ENCODE measurements at regions not wholly inside any gene's neighbourhood (a gene's known extent, or its start where the extent isn't known, plus 50 kb on each side); places are given as distances from the start of the nearest gene placed in this dataset.

DNA sequence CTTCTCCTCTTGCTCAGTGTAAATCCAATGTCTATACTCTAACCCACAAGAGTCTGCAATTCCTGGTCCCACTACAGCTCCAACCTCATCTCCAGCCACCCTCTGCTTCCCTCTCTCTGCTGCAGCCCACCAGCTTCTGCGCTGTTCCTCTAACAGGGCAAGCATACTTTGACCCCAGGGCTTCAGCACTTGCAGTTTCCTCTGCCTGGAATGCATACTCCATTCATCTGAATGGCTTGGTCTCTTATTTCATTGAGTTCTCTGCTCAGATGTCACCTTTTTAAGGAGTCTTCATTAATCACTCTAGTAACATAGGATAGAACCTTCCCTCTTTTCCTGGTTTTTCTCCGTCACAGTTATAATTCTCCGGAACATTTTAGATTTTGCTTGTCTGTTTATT lies 141.6 kb downstream of the BUD13 start (continued):
- TF ChIP-seq, protein P1, sequence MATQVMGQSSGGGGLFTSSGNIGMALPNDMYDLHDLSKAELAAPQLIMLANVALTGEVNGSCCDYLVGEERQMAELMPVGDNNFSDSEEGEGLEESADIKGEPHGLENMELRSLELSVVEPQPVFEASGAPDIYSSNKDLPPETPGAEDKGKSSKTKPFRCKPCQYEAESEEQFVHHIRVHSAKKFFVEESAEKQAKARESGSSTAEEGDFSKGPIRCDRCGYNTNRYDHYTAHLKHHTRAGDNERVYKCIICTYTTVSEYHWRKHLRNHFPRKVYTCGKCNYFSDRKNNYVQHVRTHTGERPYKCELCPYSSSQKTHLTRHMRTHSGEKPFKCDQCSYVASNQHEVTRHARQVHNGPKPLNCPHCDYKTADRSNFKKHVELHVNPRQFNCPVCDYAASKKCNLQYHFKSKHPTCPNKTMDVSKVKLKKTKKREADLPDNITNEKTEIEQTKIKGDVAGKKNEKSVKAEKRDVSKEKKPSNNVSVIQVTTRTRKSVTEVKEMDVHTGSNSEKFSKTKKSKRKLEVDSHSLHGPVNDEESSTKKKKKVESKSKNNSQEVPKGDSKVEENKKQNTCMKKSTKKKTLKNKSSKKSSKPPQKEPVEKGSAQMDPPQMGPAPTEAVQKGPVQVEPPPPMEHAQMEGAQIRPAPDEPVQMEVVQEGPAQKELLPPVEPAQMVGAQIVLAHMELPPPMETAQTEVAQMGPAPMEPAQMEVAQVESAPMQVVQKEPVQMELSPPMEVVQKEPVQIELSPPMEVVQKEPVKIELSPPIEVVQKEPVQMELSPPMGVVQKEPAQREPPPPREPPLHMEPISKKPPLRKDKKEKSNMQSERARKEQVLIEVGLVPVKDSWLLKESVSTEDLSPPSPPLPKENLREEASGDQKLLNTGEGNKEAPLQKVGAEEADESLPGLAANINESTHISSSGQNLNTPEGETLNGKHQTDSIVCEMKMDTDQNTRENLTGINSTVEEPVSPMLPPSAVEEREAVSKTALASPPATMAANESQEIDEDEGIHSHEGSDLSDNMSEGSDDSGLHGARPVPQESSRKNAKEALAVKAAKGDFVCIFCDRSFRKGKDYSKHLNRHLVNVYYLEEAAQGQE (IDR thresholded peaks at IDR 0.05), result no peak
- TF ChIP-seq PHF8 (IDR thresholded peaks at IDR 0.05; ENCODE audit: borderline replicate concordance, low read depth) (no peak), GATA3 (IDR thresholded peaks at IDR 0.05; ENCODE audit: borderline replicate concordance) (no peak), HEYL (CRISPR knock-in tag; IDR thresholded peaks at IDR 0.05) (no peak)

DNA sequence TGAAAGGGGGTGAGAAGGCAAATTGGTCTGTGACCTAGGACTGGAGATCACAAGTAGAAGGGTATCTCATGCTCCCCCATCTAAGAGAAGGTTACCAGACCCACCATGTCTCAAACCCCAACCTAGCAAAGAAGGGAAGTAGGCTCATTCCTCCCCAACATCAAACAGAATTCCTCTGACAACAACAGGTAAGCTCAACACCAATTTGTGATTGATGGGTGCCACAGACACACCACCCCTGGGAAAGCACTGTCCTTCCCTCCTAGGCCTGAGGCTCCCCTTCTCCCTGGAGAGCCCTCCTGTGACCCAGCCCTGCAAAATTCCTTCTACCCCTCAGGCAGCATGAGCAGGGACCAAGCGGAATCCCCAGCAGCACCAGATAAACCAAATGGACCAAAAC lies 154.3 kb downstream of the BUD13 start:
- H3K4me3 ChIP-seq, result no peak overlapping the region
- TF ChIP-seq EHMT2 (IDR thresholded peaks at IDR 0.05; ENCODE audit: low read depth) (no peak), CBX8 (IDR thresholded peaks at IDR 0.05) (no peak), HEYL (CRISPR knock-in tag; IDR thresholded peaks at IDR 0.05) (no peak), BHLHE40 (IDR thresholded peaks at IDR 0.05; ENCODE audit: low read depth, low read length) (no peak), HDAC2 (IDR thresholded peaks at IDR 0.05) (no peak), HOXB13 (CRISPR knock-in tag; IDR thresholded peaks at IDR 0.05; ENCODE audit: low read depth) (no peak)
- TF ChIP-seq, protein P2, sequence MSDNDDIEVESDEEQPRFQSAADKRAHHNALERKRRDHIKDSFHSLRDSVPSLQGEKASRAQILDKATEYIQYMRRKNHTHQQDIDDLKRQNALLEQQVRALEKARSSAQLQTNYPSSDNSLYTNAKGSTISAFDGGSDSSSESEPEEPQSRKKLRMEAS (IDR thresholded peaks at IDR 0.05), result no peak
- TF ChIP-seq, protein P3, sequence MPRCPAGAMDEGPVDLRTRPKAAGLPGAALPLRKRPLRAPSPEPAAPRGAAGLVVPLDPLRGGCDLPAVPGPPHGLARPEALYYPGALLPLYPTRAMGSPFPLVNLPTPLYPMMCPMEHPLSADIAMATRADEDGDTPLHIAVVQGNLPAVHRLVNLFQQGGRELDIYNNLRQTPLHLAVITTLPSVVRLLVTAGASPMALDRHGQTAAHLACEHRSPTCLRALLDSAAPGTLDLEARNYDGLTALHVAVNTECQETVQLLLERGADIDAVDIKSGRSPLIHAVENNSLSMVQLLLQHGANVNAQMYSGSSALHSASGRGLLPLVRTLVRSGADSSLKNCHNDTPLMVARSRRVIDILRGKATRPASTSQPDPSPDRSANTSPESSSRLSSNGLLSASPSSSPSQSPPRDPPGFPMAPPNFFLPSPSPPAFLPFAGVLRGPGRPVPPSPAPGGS (IDR thresholded peaks at IDR 0.05), result no peak
- TF ChIP-seq, protein P4, sequence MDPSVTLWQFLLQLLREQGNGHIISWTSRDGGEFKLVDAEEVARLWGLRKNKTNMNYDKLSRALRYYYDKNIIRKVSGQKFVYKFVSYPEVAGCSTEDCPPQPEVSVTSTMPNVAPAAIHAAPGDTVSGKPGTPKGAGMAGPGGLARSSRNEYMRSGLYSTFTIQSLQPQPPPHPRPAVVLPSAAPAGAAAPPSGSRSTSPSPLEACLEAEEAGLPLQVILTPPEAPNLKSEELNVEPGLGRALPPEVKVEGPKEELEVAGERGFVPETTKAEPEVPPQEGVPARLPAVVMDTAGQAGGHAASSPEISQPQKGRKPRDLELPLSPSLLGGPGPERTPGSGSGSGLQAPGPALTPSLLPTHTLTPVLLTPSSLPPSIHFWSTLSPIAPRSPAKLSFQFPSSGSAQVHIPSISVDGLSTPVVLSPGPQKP (IDR thresholded peaks at IDR 0.05; ENCODE audit: low read depth, low read length), result no peak
- TF ChIP-seq, protein P5, sequence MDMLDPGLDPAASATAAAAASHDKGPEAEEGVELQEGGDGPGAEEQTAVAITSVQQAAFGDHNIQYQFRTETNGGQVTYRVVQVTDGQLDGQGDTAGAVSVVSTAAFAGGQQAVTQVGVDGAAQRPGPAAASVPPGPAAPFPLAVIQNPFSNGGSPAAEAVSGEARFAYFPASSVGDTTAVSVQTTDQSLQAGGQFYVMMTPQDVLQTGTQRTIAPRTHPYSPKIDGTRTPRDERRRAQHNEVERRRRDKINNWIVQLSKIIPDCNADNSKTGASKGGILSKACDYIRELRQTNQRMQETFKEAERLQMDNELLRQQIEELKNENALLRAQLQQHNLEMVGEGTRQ (IDR thresholded peaks at IDR 0.05), result no peak
- TF ChIP-seq, protein P6, sequence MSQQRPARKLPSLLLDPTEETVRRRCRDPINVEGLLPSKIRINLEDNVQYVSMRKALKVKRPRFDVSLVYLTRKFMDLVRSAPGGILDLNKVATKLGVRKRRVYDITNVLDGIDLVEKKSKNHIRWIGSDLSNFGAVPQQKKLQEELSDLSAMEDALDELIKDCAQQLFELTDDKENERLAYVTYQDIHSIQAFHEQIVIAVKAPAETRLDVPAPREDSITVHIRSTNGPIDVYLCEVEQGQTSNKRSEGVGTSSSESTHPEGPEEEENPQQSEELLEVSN (IDR thresholded peaks at IDR 0.05; ENCODE audit: borderline replicate concordance, low read depth), result no peak
- no peak overlapping the region for H3K4me2 ChIP-seq
- ChIA-PET POLR2A (no interaction called here), CTCF (no interaction called here)
- no peaks in the 10 kb centered on the region for H3K4me1 ChIP-seq
- no peak for FAIRE-seq
- H3K9me3 ChIP-seq, result no peaks in the 10 kb centered on the region
- 33% methylated on average over 1 of the region's 1 CpG for WGBS (ENCODE audit: missing lambda C conversion rate)
- DNase-seq (ENCODE audit: low read depth in 1 of 2, low spot score in 1 of 2), result no peak
- ATAC-seq, result no peak
- no peak overlapping the region for H3K27ac ChIP-seq

DNA sequence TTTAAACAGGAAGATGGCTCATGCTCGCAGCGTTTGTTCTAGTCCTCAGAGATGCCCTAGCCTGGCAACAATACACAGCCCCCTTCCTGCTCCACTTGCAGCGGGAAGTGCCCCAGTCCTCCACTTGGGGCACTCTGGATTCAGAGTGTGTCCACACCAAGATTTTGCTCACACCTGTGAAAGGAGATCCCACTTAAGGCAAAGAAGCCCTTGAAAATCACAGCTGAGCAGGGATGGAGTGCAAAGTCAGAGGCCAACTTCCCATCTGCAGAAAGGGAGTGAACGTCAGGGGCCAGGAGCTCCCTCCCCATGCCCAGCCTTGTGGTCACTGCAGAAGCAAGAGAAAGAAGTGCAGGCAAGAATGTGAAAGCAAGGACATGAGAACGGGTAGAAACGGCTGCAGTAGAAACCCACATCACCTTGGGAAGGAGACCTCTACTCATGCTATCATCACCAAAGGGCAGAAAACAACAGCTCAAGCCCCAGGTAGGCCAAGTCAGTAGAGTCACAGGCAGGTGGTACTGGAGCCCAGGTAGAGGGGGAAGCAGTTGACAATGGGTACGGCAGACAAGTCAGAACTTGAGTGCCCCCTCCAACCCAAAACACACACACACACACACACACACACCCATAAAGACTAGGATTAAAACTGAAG lies 157.4 kb downstream of the BUD13 start:
- Histone ChIP-seq H3K9me3 (no peaks in the 10 kb centered on the region), H3K4me1 (no peaks in the 10 kb centered on the region), H3K4me2 (no peak overlapping the region), H3K4me3 (no peak overlapping the region), H3K27ac (no peak overlapping the region)
- TF ChIP-seq, protein P7, sequence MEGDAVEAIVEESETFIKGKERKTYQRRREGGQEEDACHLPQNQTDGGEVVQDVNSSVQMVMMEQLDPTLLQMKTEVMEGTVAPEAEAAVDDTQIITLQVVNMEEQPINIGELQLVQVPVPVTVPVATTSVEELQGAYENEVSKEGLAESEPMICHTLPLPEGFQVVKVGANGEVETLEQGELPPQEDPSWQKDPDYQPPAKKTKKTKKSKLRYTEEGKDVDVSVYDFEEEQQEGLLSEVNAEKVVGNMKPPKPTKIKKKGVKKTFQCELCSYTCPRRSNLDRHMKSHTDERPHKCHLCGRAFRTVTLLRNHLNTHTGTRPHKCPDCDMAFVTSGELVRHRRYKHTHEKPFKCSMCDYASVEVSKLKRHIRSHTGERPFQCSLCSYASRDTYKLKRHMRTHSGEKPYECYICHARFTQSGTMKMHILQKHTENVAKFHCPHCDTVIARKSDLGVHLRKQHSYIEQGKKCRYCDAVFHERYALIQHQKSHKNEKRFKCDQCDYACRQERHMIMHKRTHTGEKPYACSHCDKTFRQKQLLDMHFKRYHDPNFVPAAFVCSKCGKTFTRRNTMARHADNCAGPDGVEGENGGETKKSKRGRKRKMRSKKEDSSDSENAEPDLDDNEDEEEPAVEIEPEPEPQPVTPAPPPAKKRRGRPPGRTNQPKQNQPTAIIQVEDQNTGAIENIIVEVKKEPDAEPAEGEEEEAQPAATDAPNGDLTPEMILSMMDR (IDR thresholded peaks at IDR 0.05), result no peak
- no peak for TF ChIP-seq FOSB (CRISPR knock-in tag; IDR thresholded peaks at IDR 0.05)
- no peak for TF ChIP-seq GATA3 (IDR thresholded peaks at IDR 0.05; ENCODE audit: borderline replicate concordance)
- no peak for TF ChIP-seq TP53 (CRISPR knock-in tag; IDR thresholded peaks at IDR 0.05)
- TF ChIP-seq MAFK (IDR thresholded peaks at IDR 0.05; ENCODE audit: partially characterized antibody), result no peak
- no peak for TF ChIP-seq CHD4 (IDR thresholded peaks at IDR 0.05; ENCODE audit: borderline replicate concordance)
- no peak for TF ChIP-seq EP300 (IDR thresholded peaks at IDR 0.05)
- ATAC-seq (no peak), FAIRE-seq (no peak), DNase-seq (ENCODE audit: low read depth in 1 of 2, low spot score in 1 of 2) (no peak)
- POLR2A ChIA-PET, result no interaction called here
- CTCF ChIA-PET, result no interaction called here
- WGBS (ENCODE audit: missing lambda C conversion rate), result 10% methylated on average over 7 of the region's 7 CpGs
